Endothelial cell of umbilical vein (primary cell): ENCODE measurements at regions not wholly inside any gene's neighbourhood (a gene's known extent, or its start where the extent isn't known, plus 50 kb on each side); places are given as distances from the start of the nearest gene placed in this dataset.

ENCODE experiments used
- BruUV-seq: library from RNA; stranded (reverse); fragments of 400-500 nt; replicated peaks from 2 replicates; lab custom pipeline; 2021; lab: Mats Ljungman, UMichigan
- CTCF ChIA-PET: fragments of 300-600, 350-600 bp; sonication (Branson Sonifier 250); formaldehyde crosslinking; loops from one replicate; lab custom pipeline; 2021; ENCODE audit warnings: antibody characterized with exemption, inconsistent platforms; lab: Charles Lee
- POLR2A ChIA-PET: fragments of 300-600, 350-600 bp; sonication (Branson Sonifier 250); formaldehyde crosslinking; loops from one replicate; lab custom pipeline; 2021; ENCODE audit warnings: antibody characterized with exemption, inconsistent platforms; lab: Charles Lee
- DNase-seq: peaks from one replicate; pipeline ENCODE4 v3.0.0-alpha.2; 2011; ENCODE audit warnings: low read depth, low spot score
- FAIRE-seq: peaks from 2 replicates; lab custom pipeline; 2011; peaks lifted over from hg19 to GRCh38; lab: Jason Lieb, UNC
- H2AFZ ChIP-seq: 2 replicates; pipeline ENCODE4 v1.6.0; 2012; ENCODE audit warnings: low read depth, low read length, control low read depth, inconsistent platforms
- H3K27ac ChIP-seq: 2 replicates; pipeline ENCODE4 v1.5.1; 2011; ENCODE audit warnings: low read depth, mild to moderate bottlenecking, control low read depth, low read length, moderate library complexity; ENCODE audit not compliant: insufficient read depth
- H3K27me3 ChIP-seq, 2 experiments: 2 replicates each; pipeline versions ENCODE4 v1.6.0 to v1.6.1; 2011; ENCODE audit warnings: low read length in 2 of 2, mixed read lengths in 1 of 2; ENCODE audit not compliant: control insufficient read depth in 2 of 2, insufficient read depth in 2 of 2
- H3K36me3 ChIP-seq, 2 experiments: 2 replicates in 1 of 2; 3 replicates in 1 of 2; pipeline ENCODE4 v1.5.1; 2011; ENCODE audit warnings: low read length in 2 of 2, mild to moderate bottlenecking in 1 of 2, moderate library complexity in 1 of 2; ENCODE audit not compliant: control insufficient read depth in 2 of 2, insufficient read depth in 2 of 2; ENCODE audit errors: extremely low read depth in 1 of 2
- H3K4me1 ChIP-seq: 3 replicates; pipeline ENCODE4 v1.5.1; 2011; ENCODE audit warnings: mild to moderate bottlenecking, low read length; ENCODE audit not compliant: control insufficient read depth, insufficient read depth; ENCODE audit errors: extremely low read depth
- H3K4me2 ChIP-seq: 2 replicates; pipeline ENCODE4 v1.6.1; 2011; ENCODE audit warnings: low read length, control low read depth, mixed read lengths; ENCODE audit not compliant: insufficient read depth
- H3K4me3 ChIP-seq, 3 experiments: fragments of 200-600 bp in 1 of 3; sonication (generic), shearing (Covaris generic) in 1 of 3; replicated peaks in 1 of 3; 2 replicates each; pipeline ENCODE4 v1.5.1; 2011 to 2016; ENCODE audit warnings: control low read depth in 3 of 3, low read length in 3 of 3, mild to moderate bottlenecking in 2 of 3, inconsistent platforms in 1 of 3, low read depth in 1 of 3, moderate library complexity in 1 of 3; ENCODE audit not compliant: insufficient read depth in 1 of 3
- H3K79me2 ChIP-seq: 2 replicates; pipeline ENCODE4 v1.6.0; 2012; ENCODE audit warnings: low read length, inconsistent platforms; ENCODE audit not compliant: control insufficient read depth, insufficient read depth
- H3K9ac ChIP-seq: replicated peaks from 2 replicates; pipeline ENCODE3; 2011; ENCODE audit warnings: low read length, control low read depth; ENCODE audit not compliant: insufficient read depth; ENCODE audit errors: extremely low read depth
- H3K9me1 ChIP-seq: replicated peaks from 3 replicates; pipeline ENCODE4 v1.6.0; 2011; ENCODE audit warnings: mild to moderate bottlenecking, low read length; ENCODE audit not compliant: control insufficient read depth, insufficient read depth; ENCODE audit errors: extremely low read depth
- H3K9me3 ChIP-seq: replicated peaks from 2 replicates; pipeline ENCODE4 v1.5.1; 2012; ENCODE audit warnings: low read length, inconsistent platforms; ENCODE audit not compliant: control insufficient read depth, insufficient read depth
- H4K20me1 ChIP-seq: replicated peaks from 2 replicates; pipeline ENCODE3; 2011; ENCODE audit warnings: mild to moderate bottlenecking, low read length; ENCODE audit not compliant: control insufficient read depth, insufficient read depth; ENCODE audit errors: extremely low read depth
- FOS ChIP-seq: IDR thresholded peaks from 2 replicates; pipeline ENCODE4 v1.6.1; 2011; ENCODE audit warnings: mild to moderate bottlenecking, low read length, moderate library complexity, borderline replicate concordance; ENCODE audit not compliant: insufficient read depth
- GATA2 ChIP-seq: IDR thresholded peaks from 2 replicates; pipeline ENCODE4 v1.7.0; 2011; ENCODE audit warnings: low read depth, mild to moderate bottlenecking, moderate library complexity, mixed read lengths, low read length; ENCODE audit not compliant: insufficient read length, insufficient read depth
- JUN ChIP-seq: IDR thresholded peaks from 2 replicates; pipeline ENCODE4 v1.6.1; 2011; ENCODE audit warnings: borderline replicate concordance, low read depth; ENCODE audit not compliant: insufficient read length, insufficient read depth
- POLR2A ChIP-seq: IDR thresholded peaks from 2 replicates; pipeline ENCODE4 v1.6.1; 2012; ENCODE audit warnings: low read depth, mild to moderate bottlenecking, control low read depth, low read length
- dilution Hi-C: fragments of 300-500 bp; cut with MboI; formaldehyde crosslinking; loops from one replicate; pipeline ENCODE4 v1.15.0; 2019; ENCODE audit warnings: low sequenced_read_pairs; ENCODE audit not compliant: extremely low pct_ligation_motif_present
- intact Hi-C: fragments of 100-400 bp; cut with micrococcal nuclease; formaldehyde crosslinking; loops from one replicate; pipeline ENCODE4 v1.10.0; 2022
- TF ChIP-seq, protein P1 (sequence below), 2 donors: IDR thresholded peaks; 1 replicate in 1 of 2; 2 replicates in 1 of 2; pipeline ENCODE4 v1.5.1; 2011; ENCODE audit warnings: low read length in 2 of 2, mild to moderate bottlenecking in 2 of 2, moderate library complexity in 2 of 2, control low read depth in 1 of 2, inconsistent platforms in 1 of 2, low read depth in 1 of 2; ENCODE audit not compliant: insufficient read depth in 1 of 2; ENCODE audit errors: extremely low read depth in 1 of 2

DNA sequence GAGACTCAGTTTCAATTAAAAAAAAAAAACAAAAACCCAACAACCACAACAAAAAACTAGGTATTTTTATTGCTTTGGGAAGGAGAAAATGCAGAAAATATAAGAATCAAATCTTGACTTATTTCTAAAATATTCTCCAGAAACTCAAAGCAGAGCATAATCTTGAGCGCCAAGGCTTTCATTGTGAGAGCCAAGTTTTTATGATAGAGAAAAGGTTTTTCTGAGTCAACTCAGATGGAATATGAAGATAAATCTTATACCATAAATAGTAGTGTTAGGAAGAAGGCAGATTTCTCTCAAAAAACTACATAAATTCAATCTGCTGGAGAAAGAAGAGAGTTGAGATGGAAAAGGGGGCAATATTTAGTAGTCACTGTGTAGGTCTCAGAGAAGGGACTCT is 121.2 kb upstream of the OSR1 start:
- H3K36me3 ChIP-seq, result no peaks in the 10 kb centered on the region
- BruUV-seq, result no TSS peak
- no peaks in the 10 kb centered on the region for H3K9me3 ChIP-seq
- H3K4me3 ChIP-seq, result no peak overlapping the region
- H3K4me1 ChIP-seq, result no peaks in the 10 kb centered on the region
- H3K79me2 ChIP-seq, result no peaks in the 10 kb centered on the region
- POLR2A ChIA-PET, result no interaction called here
- no peak overlapping the region for H3K9ac ChIP-seq
- no peak for DNase-seq
- no peak for FAIRE-seq
- no peaks in the 10 kb centered on the region for H3K9me1 ChIP-seq
- TF ChIP-seq GATA2 (no peak), FOS (no peak), JUN (no peak)
- TF ChIP-seq, protein P1, sequence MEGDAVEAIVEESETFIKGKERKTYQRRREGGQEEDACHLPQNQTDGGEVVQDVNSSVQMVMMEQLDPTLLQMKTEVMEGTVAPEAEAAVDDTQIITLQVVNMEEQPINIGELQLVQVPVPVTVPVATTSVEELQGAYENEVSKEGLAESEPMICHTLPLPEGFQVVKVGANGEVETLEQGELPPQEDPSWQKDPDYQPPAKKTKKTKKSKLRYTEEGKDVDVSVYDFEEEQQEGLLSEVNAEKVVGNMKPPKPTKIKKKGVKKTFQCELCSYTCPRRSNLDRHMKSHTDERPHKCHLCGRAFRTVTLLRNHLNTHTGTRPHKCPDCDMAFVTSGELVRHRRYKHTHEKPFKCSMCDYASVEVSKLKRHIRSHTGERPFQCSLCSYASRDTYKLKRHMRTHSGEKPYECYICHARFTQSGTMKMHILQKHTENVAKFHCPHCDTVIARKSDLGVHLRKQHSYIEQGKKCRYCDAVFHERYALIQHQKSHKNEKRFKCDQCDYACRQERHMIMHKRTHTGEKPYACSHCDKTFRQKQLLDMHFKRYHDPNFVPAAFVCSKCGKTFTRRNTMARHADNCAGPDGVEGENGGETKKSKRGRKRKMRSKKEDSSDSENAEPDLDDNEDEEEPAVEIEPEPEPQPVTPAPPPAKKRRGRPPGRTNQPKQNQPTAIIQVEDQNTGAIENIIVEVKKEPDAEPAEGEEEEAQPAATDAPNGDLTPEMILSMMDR (IDR thresholded peaks at IDR 0.05; ENCODE audit: extremely low read depth in 1 of 2, insufficient read depth in 1 of 2, low read depth in 1 of 2, low read length in 2 of 2), result no peak
- no peak overlapping the region for H3K27ac ChIP-seq
- H4K20me1 ChIP-seq, result no peaks in the 10 kb centered on the region
- dilution Hi-C loops (no loop called here), intact Hi-C loops (no loop called here)
- CTCF ChIA-PET, result no interaction called here
- no peaks in the 10 kb centered on the region for H3K27me3 ChIP-seq
- H3K4me2 ChIP-seq, result no peak overlapping the region
- no peak overlapping the region for H2AFZ ChIP-seq

DNA sequence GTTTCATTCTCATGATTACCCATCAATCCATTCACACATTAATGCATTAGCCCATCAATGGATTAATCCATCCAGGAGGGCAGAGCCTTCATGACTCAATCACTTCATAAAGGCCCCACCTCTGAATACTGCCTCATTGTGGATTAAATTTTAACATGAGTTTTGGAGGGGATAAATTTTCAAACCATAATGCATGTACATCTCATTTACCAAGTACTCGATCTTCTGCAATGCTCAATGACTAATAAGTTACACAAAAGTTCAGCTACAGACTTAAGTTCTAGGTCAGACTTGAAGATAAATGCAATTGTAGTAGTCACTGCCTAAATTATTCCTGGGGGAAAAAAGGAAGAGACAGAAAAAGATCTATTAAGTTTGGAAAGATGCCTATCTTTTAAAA is 120.0 kb upstream of the OSR1 start:
- Histone ChIP-seq H3K79me2 (no peaks in the 10 kb centered on the region), H3K9me1 (no peaks in the 10 kb centered on the region), H4K20me1 (no peaks in the 10 kb centered on the region), H2AFZ (no peak overlapping the region), H3K27me3 (no peaks in the 10 kb centered on the region), H3K9me3 (no peaks in the 10 kb centered on the region), H3K4me2 (no peak overlapping the region), H3K4me3 (no peak overlapping the region), H3K9ac (no peak overlapping the region), H3K4me1 (no peaks in the 10 kb centered on the region), H3K27ac (no peak overlapping the region), H3K36me3 (no peaks in the 10 kb centered on the region)
- CTCF ChIA-PET, result no interaction called here
- FAIRE-seq, result no peak
- dilution Hi-C loops (no loop called here), intact Hi-C loops (no loop called here)
- no TSS peak for BruUV-seq
- TF ChIP-seq FOS (no peak), GATA2 (no peak), POLR2A (no peak)
- POLR2A ChIA-PET, result no interaction called here
- DNase-seq, result no peak
